ENCODE measurements at regions not wholly inside any gene's neighbourhood (a gene's known extent, or its start where the extent isn't known, plus 50 kb on each side); places are given as distances from the start of the nearest gene placed in this dataset.

GRCh38 chr12:90292183-90292582 lies 583.5 kb upstream of the ATP2B1 start:
- TF ChIP-seq CTCF (conservative IDR thresholded peaks at IDR 0.05 in 1 of 2, IDR thresholded peaks at IDR 0.05 in 1 of 2; ENCODE audit: extremely low read depth in 1 of 2, insufficient read depth in 1 of 2, low read depth in 1 of 2, low read length in 2 of 2) (no peak), EZH2 (IDR thresholded peaks at IDR 0.05; ENCODE audit: borderline replicate concordance, low read length) (no peak)
